ENCODE measurements at regions not wholly inside any gene's neighbourhood (a gene's known extent, or its start where the extent isn't known, plus 50 kb on each side); places are given as distances from the start of the nearest gene placed in this dataset.

- TF ChIP-seq RARB (CRISPR knock-in tag; IDR thresholded peaks at IDR 0.05) (no peak), TCF4 (CRISPR knock-in tag; IDR thresholded peaks at IDR 0.05; ENCODE audit: borderline replicate concordance) (no peak), TOX (CRISPR knock-in tag; IDR thresholded peaks at IDR 0.05; ENCODE audit: borderline replicate concordance) (no peak), CSDC2 (CRISPR knock-in tag; IDR thresholded peaks at IDR 0.05) (no peak), ARNTL (CRISPR knock-in tag; IDR thresholded peaks at IDR 0.05; ENCODE audit: borderline replicate concordance, low read depth) (no peak), ZFP3 (CRISPR knock-in tag; IDR thresholded peaks at IDR 0.05) (no peak), ZNF70 (CRISPR knock-in tag; IDR thresholded peaks at IDR 0.05) (no peak), ZFP30 (CRISPR knock-in tag; IDR thresholded peaks at IDR 0.05) (no peak), CSRNP3 (CRISPR knock-in tag; IDR thresholded peaks at IDR 0.05) (no peak), ZC3H10 (CRISPR knock-in tag; IDR thresholded peaks at IDR 0.05) (no peak), GLIS3 (CRISPR knock-in tag; IDR thresholded peaks at IDR 0.05) (no peak), ZNF565 (CRISPR knock-in tag; conservative IDR thresholded peaks at IDR 0.05; ENCODE audit: low read depth) (no peak)
Measured at GRCh38 chr1:187641463-187641862, 812.7 kb downstream of the PLA2G4A start.

Data from SK-N-SH treated with all-trans-retinoic acid at 6 μM for 48 hours (cell line).